B cell (primary cell): ENCODE measurements at regions not wholly inside any gene's neighbourhood (a gene's known extent, or its start where the extent isn't known, plus 50 kb on each side); places are given as distances from the start of the nearest gene placed in this dataset.

Experiments used
- ATAC-seq: fragments of 200-7000 bp; cut with Tn5 transposase; one replicate; pipeline ENCODE4 v1.10.0; 2021; ENCODE audit warnings: low read depth, mild to moderate bottlenecking, moderate number of reproducible peaks, moderate library complexity
- CTCF ChIA-PET: fragments of 350-600 bp; sonication (Branson Sonifier 250); formaldehyde crosslinking; loops from one replicate; lab custom pipeline; 2021; ENCODE audit warnings: antibody characterized with exemption, inconsistent platforms; lab: Charles Lee
- POLR2A ChIA-PET: fragments of 350-600 bp; sonication (Branson Sonifier 250); formaldehyde crosslinking; loops from one replicate; lab custom pipeline; 2021; ENCODE audit warnings: antibody characterized with exemption; lab: Charles Lee
- DNase-seq: peaks from one replicate; pipeline ENCODE4 v3.0.0; 2013
- H2AFZ ChIP-seq: 2 replicates; pipeline ENCODE4 v1.6.1; 2012; ENCODE audit warnings: mild to moderate bottlenecking, low read depth, low read length; ENCODE audit not compliant: insufficient read depth, poor library complexity, severe bottlenecking
- H3K27ac ChIP-seq, 2 donors: 1 replicate in 1 of 2; 2 replicates in 1 of 2; pipeline ENCODE4 v1.5.1; 2012 to 2013; ENCODE audit warnings: low read length in 2 of 2, mild to moderate bottlenecking in 2 of 2, moderate library complexity in 1 of 2
- H3K27me3 ChIP-seq, 4 experiments: fragments of 200-600 bp in 1 of 4; sonication (generic) in 1 of 4; replicated peaks in 1 of 4; 1 replicate in 2 of 4; 2 replicates in 2 of 4; pipeline versions ENCODE4 v1.6.1 to v1.7.0; 2013 to 2016; ENCODE audit warnings: low read length in 3 of 4, mild to moderate bottlenecking in 2 of 4, mixed read lengths in 1 of 4, moderate library complexity in 1 of 4; ENCODE audit not compliant: insufficient read depth in 4 of 4, control insufficient read depth in 3 of 4; ENCODE audit errors: control extremely low read depth in 1 of 4
- H3K36me3 ChIP-seq, 2 experiments: replicated peaks in 1 of 2; 1 replicate in 1 of 2; 2 replicates in 1 of 2; pipeline versions ENCODE4 v1.6.1 to v1.7.1; 2013; ENCODE audit warnings: low read length in 1 of 2; ENCODE audit not compliant: insufficient read depth in 2 of 2, control insufficient read depth in 1 of 2; ENCODE audit errors: control extremely low read depth in 1 of 2, extremely low read depth in 1 of 2
- H3K4me1 ChIP-seq, 2 donors: fragments of 200-600 bp in 1 of 2; sonication (generic) in 1 of 2; 1 replicate in 1 of 2; 2 replicates in 1 of 2; pipeline versions ENCODE4 v1.5.1 to v1.6.1; 2013 to 2017; ENCODE audit warnings: low read length in 2 of 2; ENCODE audit not compliant: control insufficient read depth in 2 of 2, insufficient read depth in 2 of 2
- H3K4me2 ChIP-seq: replicated peaks from 2 replicates; pipeline ENCODE3; 2012; ENCODE audit warnings: mild to moderate bottlenecking, low read depth, low read length; ENCODE audit not compliant: poor library complexity, severe bottlenecking
- H3K4me3 ChIP-seq, 5 experiments: fragments of 200-600 bp in 1 of 5; sonication (generic) in 1 of 5; 1 replicate in 3 of 5; 2 replicates in 2 of 5; pipeline versions ENCODE4 v1.5.1 to v1.7.0; 2011 to 2016; ENCODE audit warnings: low read length in 4 of 5, mild to moderate bottlenecking in 4 of 5, low read depth in 2 of 5, control low read depth in 1 of 5, moderate library complexity in 1 of 5; ENCODE audit not compliant: insufficient read depth in 1 of 5; ENCODE audit errors: control extremely low read depth in 1 of 5, extremely low read depth in 1 of 5
- H3K79me2 ChIP-seq: fragments of 200-600 bp; sonication (generic); one replicate; pipeline ENCODE4 v1.6.0; 2016; ENCODE audit warnings: low read length; ENCODE audit not compliant: control insufficient read depth, insufficient read depth
- H3K9ac ChIP-seq: fragments of 200-600 bp; sonication (generic); 2 replicates; pipeline ENCODE4 v1.6.1; 2017; ENCODE audit warnings: mild to moderate bottlenecking, low read length, moderate library complexity
- H3K9me3 ChIP-seq, 3 donors: one replicate each; pipeline versions ENCODE4 v1.6.1 to v1.7.1; 2013; ENCODE audit warnings: low read length in 2 of 3; ENCODE audit not compliant: control insufficient read depth in 2 of 3, insufficient read depth in 1 of 3; ENCODE audit errors: control extremely low read depth in 1 of 3
- H4K20me1 ChIP-seq: 2 replicates; pipeline ENCODE4 v1.6.0; 2012; ENCODE audit warnings: mild to moderate bottlenecking, low read length; ENCODE audit not compliant: insufficient read depth, control insufficient read depth, poor library complexity, severe bottlenecking
- H3K27ac Mint-ChIP-seq: one replicate; pipeline ENCODE4 v1.8.0; 2021; ENCODE audit warnings: mixed read lengths
- H3K27me3 Mint-ChIP-seq: one replicate; pipeline ENCODE4 v1.8.0; 2021; ENCODE audit warnings: mixed read lengths
- H3K4me1 Mint-ChIP-seq: one replicate; pipeline ENCODE4 v1.8.0; 2021; ENCODE audit warnings: mixed read lengths
- H3K4me3 Mint-ChIP-seq: one replicate; pipeline ENCODE4 v1.8.0; 2021; ENCODE audit warnings: mixed read lengths
- H3K9me3 Mint-ChIP-seq: one replicate; pipeline ENCODE4 v1.8.0; 2022; ENCODE audit warnings: mixed read lengths; ENCODE audit not compliant: insufficient read depth
- CTCF ChIP-seq: fragments of 200-600 bp; IDR thresholded peaks from one replicate; pipeline ENCODE4 v1.8.0; 2022; ENCODE audit warnings: antibody characterized with exemption, mild to moderate bottlenecking
- EZH2 ChIP-seq: IDR thresholded peaks from 2 replicates; pipeline ENCODE4 v1.6.1; 2012; ENCODE audit warnings: borderline replicate concordance, low read depth, mild to moderate bottlenecking, moderate library complexity, low read length; ENCODE audit not compliant: insufficient read depth, poor library complexity, severe bottlenecking
- whole genome bisulfite sequencing: methylation state at CpG from one replicate; pipeline ENCODE4 v1.1.5; 2013; ENCODE audit warnings: missing lambda C conversion rate; ENCODE audit not compliant: insufficient coverage; 5-methylcytosine and 5-hydroxymethylcytosine counted together
- intact Hi-C: fragments of 100-400 bp; cut with micrococcal nuclease; formaldehyde crosslinking; loops from one replicate; pipeline ENCODE4 v1.10.0; 2022

GRCh38 chr5:155127552-155127951 lies 114.0 kb downstream of the KIF4B start:
- ATAC-seq, result no peak
- no peak overlapping the region for H2AFZ ChIP-seq
- H3K4me3 Mint-ChIP-seq, result no peak overlapping the region
- no peaks in the 10 kb centered on the region for H4K20me1 ChIP-seq
- no peak overlapping the region for H3K4me2 ChIP-seq
- no peak for DNase-seq
- H3K27me3 ChIP-seq, result no peaks in the 10 kb centered on the region
- ChIA-PET POLR2A (no interaction called here), CTCF (no interaction called here)
- no peaks in the 10 kb centered on the region for H3K36me3 ChIP-seq
- no peaks in the 10 kb centered on the region for H3K9me3 ChIP-seq
- H3K9ac ChIP-seq, result no peak overlapping the region
- H3K4me1 ChIP-seq, result no peaks in the 10 kb centered on the region
- H3K4me1 Mint-ChIP-seq, result no peaks in the 10 kb centered on the region
- H3K9me3 Mint-ChIP-seq, result no peaks in the 10 kb centered on the region
- H3K27ac ChIP-seq, result no peak overlapping the region
- peaks cover 23% of the 10 kb centered on the region for H3K27me3 Mint-ChIP-seq
- H3K27ac Mint-ChIP-seq, result no peak overlapping the region
- H3K79me2 ChIP-seq, result no peaks in the 10 kb centered on the region
- no peak for TF ChIP-seq CTCF
- TF ChIP-seq EZH2, result no peak
- WGBS, result no CpG with 5 or more reads among the region's 5 CpGs
- intact Hi-C loops, result no loop called here
- no peak overlapping the region for H3K4me3 ChIP-seq

DNA sequence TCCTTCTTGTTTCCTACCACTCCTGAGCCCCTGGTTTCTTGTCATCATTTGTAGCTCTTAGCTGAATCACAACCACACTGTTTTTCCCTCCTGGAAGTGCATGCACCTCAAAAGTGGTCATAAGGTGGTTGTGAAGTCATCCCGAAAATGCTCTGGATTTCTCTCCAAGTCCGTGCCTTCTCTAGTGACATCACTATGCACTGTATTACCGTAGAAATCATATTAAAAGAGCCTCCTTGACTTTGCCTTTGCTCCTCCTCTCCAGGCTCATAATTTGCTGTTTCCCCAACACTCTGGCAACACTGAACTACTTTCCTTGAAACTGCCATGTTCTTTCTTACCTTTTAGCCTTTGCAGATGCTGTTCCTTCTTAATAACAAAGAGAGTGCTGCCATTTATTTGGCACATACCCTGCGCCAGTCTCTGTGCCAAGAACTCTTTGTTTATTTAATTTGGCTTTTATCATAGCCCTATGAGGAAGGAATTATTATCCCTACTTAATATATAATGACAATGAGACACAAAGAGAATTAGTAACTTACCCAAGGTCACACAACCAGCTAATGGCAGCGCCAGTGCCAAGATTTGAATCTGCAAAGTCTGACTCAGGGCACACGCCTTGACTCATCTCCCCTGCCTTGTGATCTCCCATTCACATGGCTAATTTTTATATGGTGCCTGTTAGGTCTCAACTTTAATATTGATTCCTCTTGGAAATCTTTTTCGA lies 115.4 kb downstream of the KIF4B start:
- no peaks in the 10 kb centered on the region for H3K79me2 ChIP-seq
- no peaks in the 10 kb centered on the region for H4K20me1 ChIP-seq
- ATAC-seq (no peak), DNase-seq (no peak)
- no peaks in the 10 kb centered on the region for H3K4me1 Mint-ChIP-seq
- peaks cover 24% of the 10 kb centered on the region for H3K27me3 Mint-ChIP-seq
- H3K4me2 ChIP-seq, result no peak overlapping the region
- no peak overlapping the region for H2AFZ ChIP-seq
- H3K9me3 ChIP-seq, result no peaks in the 10 kb centered on the region
- CTCF ChIA-PET, result no interaction called here
- H3K4me3 ChIP-seq, result no peak overlapping the region
- WGBS, result 100% methylated on average over 2 of the region's 7 CpGs
- no peaks in the 10 kb centered on the region for H3K36me3 ChIP-seq
- intact Hi-C loops, result no loop called here
- H3K4me1 ChIP-seq, result no peaks in the 10 kb centered on the region
- POLR2A ChIA-PET, result no interaction called here
- H3K9ac ChIP-seq, result no peak overlapping the region
- H3K27me3 ChIP-seq, result no peaks in the 10 kb centered on the region
- H3K27ac Mint-ChIP-seq, result no peak overlapping the region
- no peak overlapping the region for H3K4me3 Mint-ChIP-seq
- no peak overlapping the region for H3K27ac ChIP-seq
- no peaks in the 10 kb centered on the region for H3K9me3 Mint-ChIP-seq
- TF ChIP-seq CTCF, result no peak
- no peak for TF ChIP-seq EZH2
